Karpas-422 (cell line): ENCODE measurements at regions not wholly inside any gene's neighbourhood (a gene's known extent, or its start where the extent isn't known, plus 50 kb on each side); places are given as distances from the start of the nearest gene placed in this dataset.
"Not testable (repeated sequence)": the region's sequence is repeated elsewhere in the genome, so short reads cannot be mapped to it uniquely, and the experiment has no call there.

Experiments
- DNase-seq: peaks from one replicate; pipeline ENCODE4 v3.0.0-alpha.2; 2015
- H2AFZ ChIP-seq: fragments of 200-600 bp; sonication (generic); 2 replicates; pipeline ENCODE4 v1.6.1; 2014; ENCODE audit warnings: antibody characterized with exemption, low read length, mixed read lengths
- H3K27ac ChIP-seq: fragments of 200-600 bp; sonication (generic); 2 replicates; pipeline ENCODE4 v1.5.1; 2014; ENCODE audit warnings: mild to moderate bottlenecking, low read length, moderate library complexity
- H3K27me3 ChIP-seq: fragments of 200-600 bp; sonication (generic); 2 replicates; pipeline ENCODE4 v1.6.1; 2014; ENCODE audit warnings: low read length, mixed read lengths
- H3K36me3 ChIP-seq: fragments of 200-600 bp; sonication (generic); 2 replicates; pipeline ENCODE4 v1.6.1; 2014; ENCODE audit warnings: low read length, mixed read lengths; ENCODE audit not compliant: insufficient read depth
- H3K4me1 ChIP-seq: fragments of 200-600 bp; sonication (generic); 2 replicates; pipeline ENCODE4 v1.6.1; 2014; ENCODE audit warnings: mild to moderate bottlenecking, low read length, mixed read lengths
- H3K4me2 ChIP-seq: fragments of 200-600 bp; sonication (generic); 2 replicates; pipeline ENCODE4 v1.6.1; 2014; ENCODE audit warnings: low read length, low read depth, mild to moderate bottlenecking; ENCODE audit not compliant: poor library complexity, severe bottlenecking
- H3K4me3 ChIP-seq: fragments of 200-600 bp; sonication (generic); 2 replicates; pipeline ENCODE4 v1.5.1; 2014; ENCODE audit warnings: mild to moderate bottlenecking, antibody characterized with exemption, low read length, mixed read lengths
- H3K79me2 ChIP-seq: fragments of 200-600 bp; sonication (generic); 2 replicates; pipeline ENCODE4 v1.6.1; 2014; ENCODE audit warnings: mild to moderate bottlenecking, low read length, mixed read lengths
- H3K9ac ChIP-seq: fragments of 200-600 bp; sonication (generic); 2 replicates; pipeline ENCODE4 v1.6.0; 2014; ENCODE audit warnings: low read length
- H3K9me2 ChIP-seq: fragments of 200-600 bp; sonication (generic), shearing (Covaris generic); replicated peaks from 2 replicates; pipeline ENCODE4 v1.6.0; 2014; ENCODE audit warnings: mild to moderate bottlenecking, low read length, moderate library complexity; ENCODE audit not compliant: insufficient read depth
- H3K9me3 ChIP-seq: fragments of 300-700, 200-600 bp; sonication (generic); 2 replicates; pipeline ENCODE4 v1.6.1; 2014; ENCODE audit warnings: low read length, mixed read lengths
- H4K20me1 ChIP-seq: fragments of 200-600 bp; sonication (generic); 2 replicates; pipeline ENCODE4 v1.6.1; 2014; ENCODE audit warnings: mild to moderate bottlenecking, antibody characterized with exemption, low read length, low read depth; ENCODE audit not compliant: insufficient read depth

DNA sequence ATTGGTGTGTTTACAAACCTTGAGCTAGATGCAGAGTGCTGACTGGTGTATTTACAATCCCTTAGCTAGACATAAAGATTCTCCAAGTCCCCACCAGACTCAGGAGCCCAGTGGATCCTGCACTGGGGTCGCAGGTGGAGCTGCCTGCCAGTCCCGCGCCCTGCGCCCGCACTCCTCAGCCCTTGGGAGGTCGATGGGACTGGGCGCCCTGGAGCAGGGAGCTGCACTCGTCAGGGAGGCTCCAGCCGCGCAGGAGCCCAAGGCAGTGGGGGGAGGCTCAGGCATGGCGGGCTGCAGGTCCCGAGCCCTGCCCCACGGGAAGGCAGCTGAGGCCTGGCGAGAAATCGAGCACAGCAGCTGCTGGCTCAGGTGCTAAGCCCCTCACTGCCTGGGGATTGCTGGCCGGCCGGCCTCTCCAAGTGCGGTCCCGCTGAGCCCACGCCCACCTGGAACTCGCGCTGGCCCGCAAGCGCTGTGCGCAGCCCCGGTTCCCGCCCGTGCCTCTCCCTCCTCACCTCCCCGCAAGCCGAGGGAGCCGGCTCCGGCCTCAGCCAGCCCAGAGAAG lies 105.0 kb downstream of the DDX1 start:
- H3K36me3 ChIP-seq, H3K4me1 ChIP-seq, H4K20me1 ChIP-seq, H2AFZ ChIP-seq, H3K9ac ChIP-seq, H3K27ac ChIP-seq, H3K4me3 ChIP-seq, H3K27me3 ChIP-seq, H3K9me3 ChIP-seq, H3K4me2 ChIP-seq, DNase-seq, H3K9me2 ChIP-seq, H3K79me2 ChIP-seq: not testable (repeated sequence)

GRCh38 chr2:15700131-15700530 lies 108.5 kb downstream of the DDX1 start:
- Histone ChIP-seq H3K9me2 (no peaks in the 10 kb centered on the region), H4K20me1 (no peaks in the 10 kb centered on the region), H3K9ac (no peak overlapping the region), H3K9me3 (no peaks in the 10 kb centered on the region), H3K27me3 (no peaks in the 10 kb centered on the region), H2AFZ (no peak overlapping the region), H3K4me3 (no peak overlapping the region), H3K4me1 (no peaks in the 10 kb centered on the region), H3K4me2 (no peak overlapping the region), H3K36me3 (no peaks in the 10 kb centered on the region), H3K27ac (no peak overlapping the region), H3K79me2 (no peaks in the 10 kb centered on the region)
- no peak for DNase-seq

DNA sequence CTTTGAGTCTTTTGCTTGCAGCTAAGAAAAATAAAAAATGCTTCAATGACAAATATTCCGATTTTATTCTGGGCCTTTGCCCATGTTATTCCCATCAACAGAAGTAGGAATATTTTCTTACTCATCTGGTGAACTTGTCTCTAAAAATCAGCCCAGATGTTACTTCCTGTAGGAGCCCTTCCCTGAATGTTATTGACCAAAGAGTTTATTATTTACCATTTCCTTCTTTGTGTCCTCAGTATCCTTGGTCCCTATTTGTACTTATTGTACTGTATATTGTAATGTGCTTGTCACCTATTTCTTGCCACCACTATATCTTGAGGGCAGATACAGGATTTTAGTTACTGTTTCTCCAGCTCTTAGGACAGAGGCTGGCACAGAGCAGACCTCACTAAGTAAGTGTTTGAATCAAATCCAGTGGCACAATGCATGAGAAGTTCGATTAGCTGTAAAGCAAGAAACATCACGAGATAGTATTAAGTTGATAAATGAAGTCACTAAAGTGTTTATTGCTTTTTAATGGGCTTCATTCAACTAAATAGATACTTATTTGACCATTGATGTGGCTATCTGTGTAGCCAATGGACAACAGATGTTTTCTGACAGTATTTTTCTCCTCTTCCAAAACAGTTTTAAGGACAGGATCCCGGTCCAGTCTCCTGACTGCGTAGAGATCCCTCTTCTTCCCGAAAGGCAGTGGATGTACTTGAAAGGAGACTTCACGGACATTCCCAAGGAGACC lies 109.1 kb downstream of the DDX1 start:
- DNase-seq = no peak
- H3K27me3 ChIP-seq = no peaks in the 10 kb centered on the region
- H3K9me3 ChIP-seq = no peaks in the 10 kb centered on the region
- no peak overlapping the region for H3K4me3 ChIP-seq
- no peaks in the 10 kb centered on the region for H4K20me1 ChIP-seq
- no peaks in the 10 kb centered on the region for H3K9me2 ChIP-seq
- H2AFZ ChIP-seq = no peak overlapping the region
- H3K36me3 ChIP-seq = no peaks in the 10 kb centered on the region
- H3K4me2 ChIP-seq = no peak overlapping the region
- H3K79me2 ChIP-seq = no peaks in the 10 kb centered on the region
- H3K4me1 ChIP-seq = no peaks in the 10 kb centered on the region
- H3K9ac ChIP-seq = no peak overlapping the region
- H3K27ac ChIP-seq = no peak overlapping the region

GRCh38 chr2:15701341-15701907 lies 109.8 kb downstream of the DDX1 start:
- H3K79me2 ChIP-seq = no peaks in the 10 kb centered on the region
- H4K20me1 ChIP-seq = no peaks in the 10 kb centered on the region
- H3K27ac ChIP-seq = no peak overlapping the region
- H3K4me2 ChIP-seq = no peak overlapping the region
- H3K4me3 ChIP-seq = no peak overlapping the region
- no peaks in the 10 kb centered on the region for H3K27me3 ChIP-seq
- H3K9me2 ChIP-seq = no peaks in the 10 kb centered on the region
- H3K4me1 ChIP-seq = no peaks in the 10 kb centered on the region
- H3K36me3 ChIP-seq = no peaks in the 10 kb centered on the region
- H3K9me3 ChIP-seq = no peaks in the 10 kb centered on the region
- no peak for DNase-seq
- H2AFZ ChIP-seq = no peak overlapping the region
- H3K9ac ChIP-seq = no peak overlapping the region

DNA sequence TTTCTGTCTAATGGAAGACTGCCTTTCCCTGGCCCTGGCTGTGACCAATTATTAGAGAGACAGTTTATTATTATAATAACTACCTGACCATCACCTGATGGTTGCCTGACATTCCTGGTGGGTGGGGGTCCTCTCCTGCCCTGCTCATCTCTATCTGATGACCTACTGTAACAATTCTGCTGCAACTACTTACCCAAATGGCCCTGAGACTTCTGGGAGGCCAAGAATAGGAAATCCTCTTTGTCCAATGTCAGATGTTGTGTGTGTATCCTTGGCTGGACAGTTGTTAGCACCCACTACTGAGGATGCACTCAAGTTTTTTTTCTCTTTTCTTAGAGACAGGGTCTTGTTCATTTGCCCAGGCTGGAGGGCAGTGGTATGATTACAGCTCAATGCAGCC lies 110.3 kb downstream of the DDX1 start:
- Histone ChIP-seq H3K9me3 (no peaks in the 10 kb centered on the region), H3K9me2 (no peaks in the 10 kb centered on the region)
- DNase-seq = no peak

GRCh38 chr2:15702452-15702851 lies 110.8 kb downstream of the DDX1 start:
- no peaks in the 10 kb centered on the region for H3K9me3 ChIP-seq
- H3K4me2 ChIP-seq = no peak overlapping the region
- H3K4me1 ChIP-seq = no peaks in the 10 kb centered on the region
- no peak overlapping the region for H2AFZ ChIP-seq
- no peak overlapping the region for H3K9ac ChIP-seq
- H3K79me2 ChIP-seq = no peaks in the 10 kb centered on the region
- H3K36me3 ChIP-seq = no peaks in the 10 kb centered on the region
- no peak overlapping the region for H3K4me3 ChIP-seq
- no peaks in the 10 kb centered on the region for H4K20me1 ChIP-seq
- H3K27me3 ChIP-seq = no peaks in the 10 kb centered on the region
- H3K9me2 ChIP-seq = no peaks in the 10 kb centered on the region
- H3K27ac ChIP-seq = no peak overlapping the region
- no peak for DNase-seq

More for the DNA sequence above, 110.3 kb downstream of the DDX1 start:
- Histone ChIP-seq H3K4me1 (no peaks in the 10 kb centered on the region), H3K4me2 (no peak overlapping the region), H3K79me2 (no peaks in the 10 kb centered on the region), H3K27ac (no peak overlapping the region), H3K9ac (no peak overlapping the region), H4K20me1 (no peaks in the 10 kb centered on the region), H3K4me3 (no peak overlapping the region), H3K36me3 (no peaks in the 10 kb centered on the region), H3K27me3 (no peaks in the 10 kb centered on the region), H2AFZ (no peak overlapping the region)

DNA sequence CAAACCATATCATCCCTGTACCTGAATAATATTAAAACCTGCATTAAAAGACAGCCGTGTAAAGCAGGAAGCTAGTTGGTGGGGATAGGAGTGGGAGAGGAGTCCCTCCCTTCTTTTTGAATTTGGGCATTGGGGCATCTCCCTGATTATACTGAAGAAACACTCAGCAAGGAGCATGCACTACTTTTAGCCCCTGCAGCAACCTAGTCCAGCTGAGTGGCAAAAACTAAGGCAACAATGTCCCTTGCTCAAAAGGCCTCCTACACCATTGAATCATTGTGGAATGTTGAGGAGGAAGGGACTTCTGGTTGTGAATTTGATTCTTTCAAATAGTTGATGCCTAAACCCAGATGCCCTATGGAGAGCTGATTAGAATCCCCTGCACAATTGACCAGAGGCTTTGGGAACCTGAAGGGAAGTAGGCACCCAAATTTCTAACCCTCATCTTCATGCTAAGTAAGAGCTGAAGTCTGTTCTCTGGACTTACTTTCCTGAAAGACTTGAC lies 111.7 kb downstream of the DDX1 start:
- H3K27ac ChIP-seq = no peak overlapping the region
- H3K9ac ChIP-seq = no peak overlapping the region
- no peak overlapping the region for H2AFZ ChIP-seq
- H3K79me2 ChIP-seq = no peaks in the 10 kb centered on the region
- H3K9me3 ChIP-seq = no peaks in the 10 kb centered on the region
- no peaks in the 10 kb centered on the region for H3K27me3 ChIP-seq
- no peaks in the 10 kb centered on the region for H3K4me1 ChIP-seq
- DNase-seq = no peak
- H3K9me2 ChIP-seq = no peaks in the 10 kb centered on the region
- H3K36me3 ChIP-seq = no peaks in the 10 kb centered on the region
- H3K4me2 ChIP-seq = no peak overlapping the region
- H4K20me1 ChIP-seq = no peaks in the 10 kb centered on the region
- no peak overlapping the region for H3K4me3 ChIP-seq

DNA sequence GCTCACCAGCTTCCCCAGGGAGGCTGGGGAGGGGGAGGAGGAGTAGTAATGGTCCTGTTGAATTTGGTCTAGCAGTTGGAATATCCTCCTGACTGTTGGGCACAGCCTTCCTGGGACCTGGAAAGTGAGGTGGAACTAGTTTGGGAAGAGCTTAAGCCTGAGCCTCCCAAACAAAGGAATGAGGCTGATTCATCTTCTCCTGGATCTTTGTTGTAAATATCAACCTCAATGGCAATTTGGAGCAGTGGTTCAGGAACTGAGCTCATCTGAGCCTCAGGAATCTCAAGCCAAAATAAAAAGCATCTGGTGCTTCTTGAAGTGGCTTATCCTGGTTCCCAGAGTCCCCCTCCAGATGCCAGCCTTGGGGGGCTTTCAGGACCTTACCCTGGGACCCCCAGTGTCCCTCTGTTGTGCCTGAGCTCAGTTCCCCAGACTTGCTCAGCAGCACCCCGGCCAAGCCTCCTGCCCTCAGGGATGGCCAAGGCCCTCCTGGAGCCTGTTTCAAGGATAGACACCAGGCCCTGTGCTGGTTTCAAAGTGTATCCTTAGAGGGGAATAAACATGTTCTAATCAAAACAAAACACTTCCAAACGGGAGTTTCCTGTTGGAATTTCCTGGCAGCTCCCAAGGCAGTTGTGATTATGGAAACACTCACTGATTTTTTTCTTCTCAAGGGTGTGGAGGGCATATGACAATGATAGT lies 112.6 kb downstream of the DDX1 start:
- Histone ChIP-seq H3K27me3 (no peaks in the 10 kb centered on the region), H2AFZ (no peak overlapping the region), H3K79me2 (no peaks in the 10 kb centered on the region), H3K4me2 (no peak overlapping the region), H3K9me3 (no peaks in the 10 kb centered on the region), H3K36me3 (no peaks in the 10 kb centered on the region), H3K4me1 (no peaks in the 10 kb centered on the region), H4K20me1 (no peaks in the 10 kb centered on the region), H3K9me2 (no peaks in the 10 kb centered on the region), H3K9ac (no peak overlapping the region), H3K4me3 (no peak overlapping the region), H3K27ac (no peak overlapping the region)
- DNase-seq = no peak
